ENCODE measurements at regions not wholly inside any gene's neighbourhood (a gene's known extent, or its start where the extent isn't known, plus 50 kb on each side); places are given as distances from the start of the nearest gene placed in this dataset.

DNA sequence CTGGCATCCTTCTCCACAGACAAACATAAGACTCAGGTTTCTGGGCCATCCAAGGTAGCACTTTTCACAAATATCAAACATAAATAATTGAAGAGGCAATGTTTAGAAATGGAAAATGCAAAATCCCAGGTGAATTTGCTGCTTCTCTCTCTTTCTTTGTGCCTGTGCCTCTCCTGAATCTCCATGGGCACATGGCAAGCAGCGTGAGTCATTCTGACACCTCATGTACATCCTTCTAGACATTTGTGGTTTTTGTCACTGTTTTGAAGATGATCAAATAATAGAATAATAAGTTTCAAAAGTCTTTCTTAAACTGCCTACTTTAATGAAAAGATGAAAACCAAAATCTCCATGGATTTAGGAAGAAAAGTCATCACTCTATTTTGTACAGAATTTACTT, 60.3 kb upstream of the RAB11FIP2 start:
- DNase-seq (ENCODE audit: low read depth in 2 of 2): no peak

DNA sequence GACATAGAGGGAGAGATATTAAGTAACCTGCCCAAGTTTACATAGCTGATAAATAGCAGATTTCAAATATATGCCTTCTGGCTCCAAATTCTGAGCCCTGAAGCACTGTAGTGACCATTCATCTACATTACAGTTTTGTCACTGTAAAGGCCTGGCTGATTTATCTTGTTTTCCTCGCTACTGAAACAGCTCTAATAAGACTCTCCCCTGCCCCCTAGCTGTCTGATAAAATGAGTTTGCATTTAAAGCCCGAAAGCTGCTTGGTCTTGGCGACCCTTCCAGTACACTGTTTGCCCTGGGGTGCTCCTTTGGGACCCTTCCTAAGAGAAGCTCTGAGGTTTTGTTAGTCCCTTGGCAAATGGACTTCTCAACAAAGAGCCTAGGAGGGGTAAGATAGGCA, 59.7 kb upstream of the RAB11FIP2 start:
- peak in 1 of 2 experiments; percentile 9 for DNase-seq (ENCODE audit: low read depth in 2 of 2)

DNA sequence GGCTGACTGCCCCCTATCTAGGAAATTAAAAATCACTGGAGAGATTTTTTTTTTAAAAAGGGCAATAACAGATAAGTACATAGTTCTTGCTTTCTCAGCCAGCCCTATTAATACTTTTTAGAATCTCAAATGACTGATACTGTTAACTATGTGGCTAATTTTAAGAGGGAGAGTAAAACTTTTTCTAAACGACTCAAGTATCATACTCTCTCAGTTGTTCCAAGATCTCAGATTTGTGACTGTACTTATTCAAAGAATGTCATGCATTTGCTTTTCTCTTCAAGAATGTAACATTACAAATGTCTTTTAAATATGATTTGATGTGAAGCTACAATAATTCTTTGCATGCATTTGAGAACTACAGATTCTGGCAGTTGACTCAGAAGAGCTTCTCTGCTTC, 55.4 kb upstream of the RAB11FIP2 start:
- peak; percentile 43 to 58 for DNase-seq (ENCODE audit: low read depth in 2 of 2)

DNA sequence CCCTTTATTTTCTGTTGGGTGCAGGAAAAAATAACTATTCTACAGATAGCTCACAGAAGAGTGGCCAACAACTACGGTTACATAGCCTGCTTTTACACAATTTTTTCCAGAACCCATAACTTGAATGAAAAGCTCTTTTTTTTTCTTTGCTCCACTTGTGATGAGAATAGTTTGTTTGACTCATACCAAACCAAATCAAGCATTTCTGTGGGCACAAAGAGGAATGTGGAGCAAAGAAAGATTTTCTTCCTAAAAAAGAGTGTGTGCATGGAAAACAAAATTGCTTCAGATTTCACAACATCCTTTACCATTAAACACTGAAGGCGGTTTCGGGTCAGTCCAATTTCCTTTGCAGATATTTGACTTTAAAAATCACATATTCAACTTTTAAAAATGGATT, 54.8 kb upstream of the RAB11FIP2 start:
- peak; percentile 68 to 73 for DNase-seq (ENCODE audit: low read depth in 2 of 2)
